Mesodermal cell (in vitro differentiated cells): ENCODE measurements at regions not wholly inside any gene's neighbourhood (a gene's known extent, or its start where the extent isn't known, plus 50 kb on each side); places are given as distances from the start of the nearest gene placed in this dataset.

Experiments
- H3K27ac ChIP-seq: 2 replicates; pipeline ENCODE4 v1.7.0; 2013; ENCODE audit warnings: mild to moderate bottlenecking, low read depth, low read length, moderate library complexity; ENCODE audit not compliant: severe bottlenecking
- H3K36me3 ChIP-seq: 2 replicates; pipeline ENCODE4 v1.7.1; 2013; ENCODE audit warnings: mild to moderate bottlenecking, low read length, moderate library complexity; ENCODE audit not compliant: control insufficient read depth, insufficient read depth
- H3K4me1 ChIP-seq: one replicate; pipeline ENCODE4 v1.7.1; 2013; ENCODE audit warnings: mild to moderate bottlenecking, low read length; ENCODE audit not compliant: insufficient read depth, control insufficient read depth, poor library complexity, severe bottlenecking
- H3K4me3 ChIP-seq: 2 replicates; pipeline ENCODE4 v1.7.0; 2013; ENCODE audit warnings: low read length, control low read depth, mild to moderate bottlenecking; ENCODE audit not compliant: insufficient read depth, poor library complexity, severe bottlenecking; ENCODE audit errors: extremely low read depth
- H3K9me3 ChIP-seq: 2 replicates; pipeline ENCODE4 v1.7.1; 2013; ENCODE audit warnings: mild to moderate bottlenecking, low read length, moderate library complexity; ENCODE audit not compliant: control insufficient read depth
- WGBS, 2 experiments: methylation state at CpG; one replicate each; pipeline ENCODE4 v1.1.5; 2013; ENCODE audit warnings: missing lambda C conversion rate in 2 of 2; ENCODE audit not compliant: insufficient coverage in 2 of 2; 5-methylcytosine and 5-hydroxymethylcytosine counted together

DNA sequence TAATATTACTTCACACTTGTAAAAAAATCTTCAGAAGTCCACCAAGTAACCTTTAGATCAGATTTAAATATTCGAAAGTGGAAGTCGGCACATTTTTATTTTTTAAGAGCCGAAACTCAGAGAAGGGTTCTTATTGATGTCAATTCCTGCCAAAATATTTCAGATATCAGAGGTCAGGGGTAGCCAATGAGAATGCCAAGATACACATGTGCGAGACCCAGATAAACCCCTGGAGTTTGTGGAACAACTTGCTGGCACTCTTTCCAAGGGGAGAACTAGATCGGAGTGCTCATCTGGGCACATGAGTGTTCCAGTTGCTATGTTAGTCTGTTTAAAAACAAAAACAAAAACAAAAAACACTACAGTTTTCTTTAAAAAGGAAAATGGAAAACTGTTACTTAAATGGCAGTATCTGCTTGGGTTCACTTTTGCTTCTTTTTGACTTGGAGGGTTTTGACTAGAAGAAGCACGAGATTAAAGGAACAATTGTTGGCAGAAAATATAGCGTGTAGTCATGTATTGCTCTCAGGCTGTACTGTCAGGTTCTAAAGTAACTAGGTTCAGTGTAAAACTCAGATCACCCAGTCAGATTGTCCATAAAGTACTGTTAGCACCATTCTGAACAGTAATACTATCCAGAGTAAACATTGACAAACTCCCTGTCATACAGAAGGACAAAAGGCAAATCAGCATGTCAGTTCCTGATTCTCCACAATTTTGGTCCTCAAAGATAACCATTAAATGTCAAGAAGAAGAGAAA is 188.0 kb upstream of the PACRGL start:
- WGBS, 2 experiments: 93 to 100% methylated on average over 3 of the region's 7 CpGs
- no peaks in the 10 kb centered on the region for H3K9me3 ChIP-seq
- H3K4me3 ChIP-seq: no peak overlapping the region
- no peak overlapping the region for H3K27ac ChIP-seq
- H3K36me3 ChIP-seq: peaks cover 5% of the 10 kb centered on the region
- no peaks in the 10 kb centered on the region for H3K4me1 ChIP-seq

DNA sequence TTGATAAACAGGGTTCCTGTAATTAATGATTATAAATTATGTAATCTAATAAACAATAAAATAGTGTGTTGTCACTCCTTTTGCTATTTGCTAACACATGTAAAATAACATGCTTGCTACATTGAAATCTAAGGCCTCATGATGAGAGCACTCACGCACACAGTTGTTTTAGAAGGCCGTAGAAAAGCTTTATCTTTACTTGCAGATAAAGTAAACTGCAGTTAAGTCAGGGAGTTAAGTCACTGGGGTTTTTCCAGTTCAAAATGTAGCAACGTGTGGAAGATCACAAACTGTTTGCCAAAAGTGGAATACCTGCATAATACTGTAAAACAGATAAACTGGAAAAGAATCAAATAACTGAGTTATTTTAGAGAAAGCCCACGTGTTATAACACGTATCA is 187.3 kb upstream of the PACRGL start:
- no peaks in the 10 kb centered on the region for H3K4me1 ChIP-seq
- peaks cover 5% of the 10 kb centered on the region for H3K36me3 ChIP-seq
- no peak overlapping the region for H3K4me3 ChIP-seq
- 91 to 97% methylated on average over 4 of the region's 5 CpGs for WGBS, 2 experiments
- no peak overlapping the region for H3K27ac ChIP-seq
- H3K9me3 ChIP-seq: no peaks in the 10 kb centered on the region

- H3K9me3 ChIP-seq: no peaks in the 10 kb centered on the region
- H3K27ac ChIP-seq: no peak overlapping the region
- no peak overlapping the region for H3K4me3 ChIP-seq
- H3K4me1 ChIP-seq: no peaks in the 10 kb centered on the region
- WGBS, 2 experiments: no CpG with 5 or more reads among the region's 1 CpG
- no peaks in the 10 kb centered on the region for H3K36me3 ChIP-seq
These were observed 179.4 kb upstream of the PACRGL start for GRCh38 chr4:20520901-20521300.

DNA sequence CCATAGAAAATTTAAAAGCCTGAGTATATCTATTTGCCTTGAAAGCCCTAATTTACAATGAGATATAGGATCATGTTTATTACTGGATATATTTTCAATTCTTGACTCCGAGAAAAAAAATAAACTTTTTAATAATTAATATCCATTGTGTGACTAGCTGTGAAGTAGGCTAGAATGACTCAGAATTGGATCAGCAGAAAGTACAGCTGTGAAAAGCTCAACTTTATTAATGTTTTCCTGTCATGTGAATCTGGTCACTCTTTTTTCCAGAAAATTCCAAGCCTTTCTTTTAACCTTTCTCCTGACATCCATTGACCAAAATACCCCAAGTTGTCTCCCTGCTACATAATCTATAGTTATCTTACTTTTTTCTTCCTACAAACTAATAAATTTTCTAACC is 171.8 kb upstream of the PACRGL start:
- H3K27ac ChIP-seq: no peak overlapping the region
- H3K36me3 ChIP-seq: peaks cover 12% of the 10 kb centered on the region

DNA sequence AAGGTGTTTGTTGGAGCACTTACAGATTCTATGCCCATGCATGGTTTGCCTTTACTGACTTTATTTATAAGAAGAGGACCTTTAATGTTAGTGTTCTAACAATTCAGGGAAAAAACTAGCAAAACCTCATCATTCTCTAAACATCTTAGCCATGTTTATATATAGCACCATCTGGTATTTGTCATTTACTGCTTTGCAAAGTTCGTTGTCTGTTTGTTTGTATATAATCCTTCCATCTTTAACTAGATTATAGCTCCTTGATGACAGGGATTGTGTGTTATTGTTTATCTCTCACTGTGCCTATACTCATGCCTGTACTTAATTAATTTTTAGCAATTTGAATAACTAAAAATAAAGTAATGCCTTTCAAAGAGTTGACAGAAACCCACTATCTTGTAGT is 170.6 kb upstream of the PACRGL start:
- H3K9me3 ChIP-seq: no peaks in the 10 kb centered on the region
- no CpG with 5 or more reads among the region's 1 CpG for WGBS, 2 experiments
- H3K36me3 ChIP-seq: peaks cover 23% of the 10 kb centered on the region
- no peaks in the 10 kb centered on the region for H3K4me1 ChIP-seq
- no peak overlapping the region for H3K27ac ChIP-seq
- H3K4me3 ChIP-seq: no peak overlapping the region

More for the DNA sequence above, 171.8 kb upstream of the PACRGL start:
- H3K4me1 ChIP-seq: no peaks in the 10 kb centered on the region
- no CpG with 5 or more reads among the region's 1 CpG for WGBS, 2 experiments
- no peaks in the 10 kb centered on the region for H3K9me3 ChIP-seq
- no peak overlapping the region for H3K4me3 ChIP-seq

GRCh38 chr4:20532116-20532790 is 168.0 kb upstream of the PACRGL start:
- Histone ChIP-seq H3K4me3 (no peak overlapping the region), H3K27ac (no peak overlapping the region), H3K36me3 (peaks cover 31% of the 10 kb centered on the region), H3K4me1 (no peaks in the 10 kb centered on the region), H3K9me3 (no peaks in the 10 kb centered on the region)
- 96 to 100% methylated on average over 1 to 2 of the region's 3 CpGs for WGBS, 2 experiments

DNA sequence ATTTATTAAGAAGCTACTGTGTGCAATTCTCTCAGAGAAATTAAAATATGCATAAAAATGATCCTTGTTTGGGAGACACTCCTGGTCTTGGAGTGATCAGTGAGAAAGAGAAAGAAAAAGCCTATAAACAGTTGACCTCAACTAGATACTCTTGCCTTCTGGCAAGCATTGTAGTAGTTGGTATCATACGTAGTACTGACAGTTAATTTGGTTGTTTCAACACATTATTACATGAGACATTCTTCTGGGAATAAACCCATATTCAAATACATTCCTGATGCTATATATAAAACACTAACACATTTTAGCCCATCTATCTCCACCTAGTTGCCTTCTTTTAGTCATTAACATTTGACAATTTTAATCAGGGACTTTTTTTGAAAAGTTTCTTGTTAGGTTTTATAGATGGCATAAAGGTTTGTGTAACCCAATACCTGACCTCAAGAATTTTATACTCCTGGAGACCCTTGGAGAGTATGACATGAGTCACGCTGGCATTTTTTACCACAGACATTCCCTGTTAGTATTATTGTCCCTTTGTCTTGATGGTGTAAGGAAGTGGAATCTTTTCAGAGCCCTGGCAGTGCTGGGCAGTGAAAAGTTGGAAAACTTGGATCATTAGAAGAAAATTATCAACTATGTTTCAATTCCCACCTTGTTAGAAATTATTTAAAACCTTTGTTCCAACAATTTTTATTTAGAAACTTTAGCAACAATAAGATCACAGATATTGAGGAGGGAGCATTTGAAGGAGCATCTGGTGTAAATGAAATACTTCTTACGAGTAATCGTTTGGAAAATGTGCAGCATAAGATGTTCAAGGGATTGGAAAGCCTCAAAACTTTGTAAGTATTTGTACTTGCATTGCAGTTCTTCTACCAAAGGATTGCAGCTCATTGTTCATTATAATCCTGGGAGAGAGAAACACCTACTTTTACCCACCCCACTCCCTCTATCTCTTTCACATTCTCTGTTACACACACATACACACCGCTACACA is 167.1 kb upstream of the PACRGL start:
- H3K4me3 ChIP-seq: no peak overlapping the region
- H3K9me3 ChIP-seq: no peaks in the 10 kb centered on the region
- peaks cover 29% of the 10 kb centered on the region for H3K36me3 ChIP-seq
- H3K27ac ChIP-seq: no peak overlapping the region
- H3K4me1 ChIP-seq: no peaks in the 10 kb centered on the region
- WGBS, 2 experiments: 72 to 100% methylated on average over 3 of the region's 5 CpGs

DNA sequence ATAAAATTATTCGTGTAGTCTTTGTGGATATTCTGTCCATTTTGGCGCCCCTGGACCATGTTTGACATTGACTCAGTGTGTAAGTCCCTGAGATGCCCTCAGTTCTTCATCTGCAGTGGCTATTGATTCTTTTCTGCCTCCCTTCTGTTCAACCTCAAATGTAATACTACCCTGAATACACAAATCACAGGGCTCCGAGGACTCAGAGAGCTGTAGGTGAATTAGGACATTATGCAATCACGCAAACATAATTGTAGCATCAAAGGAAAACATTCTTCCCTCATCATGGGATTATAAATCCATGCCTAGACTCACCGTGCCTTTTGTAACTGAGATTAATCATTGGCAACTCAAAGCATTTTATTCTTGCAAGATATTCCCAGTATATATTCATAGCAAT is 161.4 kb upstream of the PACRGL start:
- Histone ChIP-seq H3K4me1 (no peaks in the 10 kb centered on the region), H3K4me3 (no peak overlapping the region), H3K9me3 (no peaks in the 10 kb centered on the region), H3K36me3 (peaks cover 17% of the 10 kb centered on the region), H3K27ac (no peak overlapping the region)
- 90 to 93% methylated on average over 3 of the region's 5 CpGs for WGBS, 2 experiments

DNA sequence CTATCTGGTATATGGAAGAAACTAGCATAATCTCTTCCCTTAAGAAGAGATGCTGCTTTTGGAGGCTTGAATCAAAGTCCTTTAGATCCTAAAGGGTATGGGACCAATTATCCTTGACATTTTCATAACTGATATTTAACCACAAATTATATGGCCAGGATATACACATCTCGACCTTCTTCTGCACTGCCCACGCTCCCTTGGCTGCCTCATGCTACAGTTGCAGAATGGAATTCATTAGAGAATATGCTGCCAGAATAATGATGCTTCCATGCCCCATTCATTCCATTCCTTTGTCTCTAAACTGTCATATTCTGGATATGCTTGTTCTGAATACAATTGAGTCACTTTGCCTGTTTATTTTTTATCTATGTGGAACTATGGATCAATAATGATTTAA is 157.1 kb upstream of the PACRGL start:
- Histone ChIP-seq H3K9me3 (no peaks in the 10 kb centered on the region), H3K4me3 (no peak overlapping the region), H3K36me3 (peaks cover under 1% of the 10 kb centered on the region), H3K27ac (no peak overlapping the region), H3K4me1 (no peaks in the 10 kb centered on the region)
- WGBS, 2 experiments: 94% methylated on average over 2 of the region's 2 CpGs; no CpG with 5 or more reads in 1 of the 2 experiments

- Histone ChIP-seq H3K4me1 (no peaks in the 10 kb centered on the region), H3K4me3 (no peak overlapping the region), H3K9me3 (no peaks in the 10 kb centered on the region), H3K27ac (no peak overlapping the region), H3K36me3 (no peaks in the 10 kb centered on the region)
- 100% methylated on average over 1 of the region's 3 CpGs; no CpG with 5 or more reads in 1 of the 2 experiments for WGBS, 2 experiments
These were observed 155.6 kb upstream of the PACRGL start for GRCh38 chr4:20544645-20545044.
